Transverse colon (tissue), 3 donors: ENCODE measurements at regions not wholly inside any gene's neighbourhood (a gene's known extent, or its start where the extent isn't known, plus 50 kb on each side); places are given as distances from the start of the nearest gene placed in this dataset.

Experiments
- POLR2A ChIP-seq: fragments of 450-650 bp; IDR thresholded peaks from one replicate; pipeline ENCODE4 v1.6.1; 2016; ENCODE audit warnings: antibody characterized with exemption, mild to moderate bottlenecking, moderate library complexity
- TF ChIP-seq, protein P1 (sequence below), 5 experiments: fragments of 200-600 bp in 3 of 5; fragments of 450-650 bp in 2 of 5; sonication (generic) in 3 of 5; IDR thresholded peaks; 1 replicate in 2 of 5; 2 replicates in 3 of 5; pipeline ENCODE4 v1.5.1; 2016 to 2017; ENCODE audit warnings: antibody characterized with exemption in 5 of 5, inconsistent platforms in 3 of 5, mild to moderate bottlenecking in 2 of 5, moderate library complexity in 1 of 5

GRCh38 chr12:127223011-127223410 lies 1044.0 kb upstream of the TMEM132C start:
- TF ChIP-seq, protein P1, sequence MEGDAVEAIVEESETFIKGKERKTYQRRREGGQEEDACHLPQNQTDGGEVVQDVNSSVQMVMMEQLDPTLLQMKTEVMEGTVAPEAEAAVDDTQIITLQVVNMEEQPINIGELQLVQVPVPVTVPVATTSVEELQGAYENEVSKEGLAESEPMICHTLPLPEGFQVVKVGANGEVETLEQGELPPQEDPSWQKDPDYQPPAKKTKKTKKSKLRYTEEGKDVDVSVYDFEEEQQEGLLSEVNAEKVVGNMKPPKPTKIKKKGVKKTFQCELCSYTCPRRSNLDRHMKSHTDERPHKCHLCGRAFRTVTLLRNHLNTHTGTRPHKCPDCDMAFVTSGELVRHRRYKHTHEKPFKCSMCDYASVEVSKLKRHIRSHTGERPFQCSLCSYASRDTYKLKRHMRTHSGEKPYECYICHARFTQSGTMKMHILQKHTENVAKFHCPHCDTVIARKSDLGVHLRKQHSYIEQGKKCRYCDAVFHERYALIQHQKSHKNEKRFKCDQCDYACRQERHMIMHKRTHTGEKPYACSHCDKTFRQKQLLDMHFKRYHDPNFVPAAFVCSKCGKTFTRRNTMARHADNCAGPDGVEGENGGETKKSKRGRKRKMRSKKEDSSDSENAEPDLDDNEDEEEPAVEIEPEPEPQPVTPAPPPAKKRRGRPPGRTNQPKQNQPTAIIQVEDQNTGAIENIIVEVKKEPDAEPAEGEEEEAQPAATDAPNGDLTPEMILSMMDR (IDR thresholded peaks at IDR 0.05): no peak
- TF ChIP-seq POLR2A: no peak
